Trophoblast cell (in vitro differentiated cells and primary cell): ENCODE measurements at regions not wholly inside any gene's neighbourhood (a gene's known extent, or its start where the extent isn't known, plus 50 kb on each side); places are given as distances from the start of the nearest gene placed in this dataset.

Experiments used
- DNase-seq, 2 donors: peaks; one replicate each; pipeline ENCODE4 v3.0.0-alpha.2; 2016
- H2AFZ ChIP-seq: 2 replicates; pipeline ENCODE4 v1.6.1; 2013; ENCODE audit warnings: low read length, moderate library complexity, mild to moderate bottlenecking; ENCODE audit not compliant: insufficient read depth, poor library complexity
- H2AK5ac ChIP-seq: 2 replicates; pipeline ENCODE4 v1.6.1; 2013; ENCODE audit warnings: mild to moderate bottlenecking, low read length
- H2BK120ac ChIP-seq: 2 replicates; pipeline ENCODE4 v1.6.1; 2013; ENCODE audit warnings: low read length, mild to moderate bottlenecking, moderate library complexity; ENCODE audit not compliant: insufficient read depth, poor library complexity
- H2BK12ac ChIP-seq: 2 replicates; pipeline ENCODE4 v1.6.1; 2013; ENCODE audit warnings: mild to moderate bottlenecking, low read length, moderate library complexity
- H2BK5ac ChIP-seq: 2 replicates; pipeline ENCODE4 v1.6.1; 2013; ENCODE audit warnings: low read length, low read depth, moderate library complexity, mild to moderate bottlenecking; ENCODE audit not compliant: poor library complexity
- H3K14ac ChIP-seq: 2 replicates; pipeline ENCODE4 v1.6.1; 2013; ENCODE audit warnings: mild to moderate bottlenecking, low read length
- H3K18ac ChIP-seq: 2 replicates; pipeline ENCODE4 v1.6.1; 2013; ENCODE audit warnings: mild to moderate bottlenecking, low read length
- H3K23ac ChIP-seq: 2 replicates; pipeline ENCODE4 v1.6.1; 2013; ENCODE audit warnings: low read length
- H3K27ac ChIP-seq: 2 replicates; pipeline ENCODE4 v1.5.1; 2013; ENCODE audit warnings: low read depth, mild to moderate bottlenecking, inconsistent platforms, low read length, moderate library complexity
- H3K27me3 ChIP-seq: 2 replicates; pipeline ENCODE4 v1.6.1; 2013; ENCODE audit warnings: inconsistent platforms, mild to moderate bottlenecking, low read length, moderate library complexity; ENCODE audit not compliant: insufficient read depth
- H3K36me3 ChIP-seq, 2 experiments: 1 replicate in 1 of 2; 2 replicates in 1 of 2; pipeline ENCODE4 v1.6.1; 2013; ENCODE audit warnings: low read length in 2 of 2, mild to moderate bottlenecking in 2 of 2, moderate library complexity in 1 of 2; ENCODE audit not compliant: insufficient read depth in 2 of 2, control insufficient read depth in 1 of 2
- H3K4ac ChIP-seq: 2 replicates; pipeline ENCODE4 v1.6.1; 2013; ENCODE audit warnings: low read depth, mild to moderate bottlenecking, low read length, moderate library complexity
- H3K4me1 ChIP-seq, 2 experiments: 1 replicate in 1 of 2; 2 replicates in 1 of 2; pipeline ENCODE4 v1.6.1; 2013; ENCODE audit warnings: low read length in 2 of 2, mild to moderate bottlenecking in 2 of 2, moderate library complexity in 1 of 2; ENCODE audit not compliant: insufficient read depth in 2 of 2, control insufficient read depth in 1 of 2
- H3K4me2 ChIP-seq: 2 replicates; pipeline ENCODE4 v1.6.1; 2013; ENCODE audit warnings: inconsistent platforms, mild to moderate bottlenecking, low read length, moderate library complexity
- H3K4me3 ChIP-seq: 2 replicates; pipeline ENCODE4 v1.5.1; 2013; ENCODE audit warnings: mild to moderate bottlenecking, low read depth, low read length, inconsistent platforms
- H3K79me1 ChIP-seq: one replicate; pipeline ENCODE4 v1.6.1; 2013; ENCODE audit warnings: low read length
- H3K79me2 ChIP-seq: 2 replicates; pipeline ENCODE4 v1.6.1; 2013; ENCODE audit warnings: low read length, mild to moderate bottlenecking; ENCODE audit not compliant: control insufficient read depth, insufficient read depth, poor library complexity
- H3K9ac ChIP-seq: 2 replicates; pipeline ENCODE4 v1.6.1; 2013; ENCODE audit warnings: mild to moderate bottlenecking, low read length
- H3K9me3 ChIP-seq: 2 replicates; pipeline ENCODE4 v1.6.1; 2013; ENCODE audit warnings: low read depth, mild to moderate bottlenecking, control low read depth, inconsistent platforms, low read length; ENCODE audit not compliant: insufficient read depth
- H4K12ac ChIP-seq: 2 replicates; pipeline ENCODE4 v1.6.1; 2013; ENCODE audit warnings: low read depth, mild to moderate bottlenecking, low read length, moderate library complexity
- H4K8ac ChIP-seq: 2 replicates; pipeline ENCODE4 v1.6.1; 2013; ENCODE audit warnings: low read depth, mild to moderate bottlenecking, low read length, moderate library complexity
- H4K91ac ChIP-seq: one replicate; pipeline ENCODE4 v1.6.1; 2013; ENCODE audit warnings: low read depth, mild to moderate bottlenecking, low read length, moderate library complexity
- WGBS: extraction: QIAGEN DNeasy Blood & Tissue Kit; methylation state at CpG from one replicate; pipeline ENCODE4 v1.1.7; 2013; ENCODE audit warnings: missing lambda C conversion rate; ENCODE audit not compliant: insufficient read length, insufficient coverage; ENCODE audit errors: extremely low coverage; 5-methylcytosine and 5-hydroxymethylcytosine counted together

GRCh38 chr7:10034843-10035556 lies 938.7 kb upstream of the PHF14 start:
- Histone ChIP-seq H2BK5ac (no peak overlapping the region), H3K4ac (no peak overlapping the region), H3K18ac (no peak overlapping the region), H2AFZ (no peak overlapping the region), H3K79me2 (no peaks in the 10 kb centered on the region), H2BK120ac (no peak overlapping the region), H3K79me1 (no peaks in the 10 kb centered on the region), H3K9me3 (no peaks in the 10 kb centered on the region), H3K4me3 (no peak overlapping the region), H2BK12ac (no peak overlapping the region), H3K14ac (no peak overlapping the region), H3K4me2 (no peak overlapping the region), H3K23ac (no peak overlapping the region), H3K4me1 (no peaks in the 10 kb centered on the region), H3K36me3 (no peaks in the 10 kb centered on the region), H2AK5ac (no peak overlapping the region), H4K12ac (no peak overlapping the region), H3K27ac (no peak overlapping the region), H3K27me3 (no peaks in the 10 kb centered on the region), H3K9ac (no peak overlapping the region), H4K91ac (no peak overlapping the region), H4K8ac (no peak overlapping the region)
- no peak for DNase-seq
- no CpG with 5 or more reads among the region's 5 CpGs for WGBS

- H3K4me1 ChIP-seq = no peaks in the 10 kb centered on the region
- H2AFZ ChIP-seq = no peak overlapping the region
- no peaks in the 10 kb centered on the region for H3K27me3 ChIP-seq
- no peak overlapping the region for H4K12ac ChIP-seq
- no CpG with 5 or more reads among the region's 2 CpGs for WGBS
- no peak for DNase-seq
- no peak overlapping the region for H3K14ac ChIP-seq
- no peak overlapping the region for H4K91ac ChIP-seq
- H3K4ac ChIP-seq = no peak overlapping the region
- H2AK5ac ChIP-seq = no peak overlapping the region
- H3K27ac ChIP-seq = no peak overlapping the region
- H3K23ac ChIP-seq = no peak overlapping the region
- no peaks in the 10 kb centered on the region for H3K79me1 ChIP-seq
- no peak overlapping the region for H2BK12ac ChIP-seq
- H2BK5ac ChIP-seq = no peak overlapping the region
- no peaks in the 10 kb centered on the region for H3K9me3 ChIP-seq
- no peaks in the 10 kb centered on the region for H3K36me3 ChIP-seq
- H3K4me2 ChIP-seq = no peak overlapping the region
- H3K79me2 ChIP-seq = no peaks in the 10 kb centered on the region
- no peak overlapping the region for H3K4me3 ChIP-seq
- no peak overlapping the region for H3K9ac ChIP-seq
- no peak overlapping the region for H2BK120ac ChIP-seq
- no peak overlapping the region for H3K18ac ChIP-seq
- no peak overlapping the region for H4K8ac ChIP-seq
These were observed 937.0 kb upstream of the PHF14 start for GRCh38 chr7:10036693-10037092.

DNA sequence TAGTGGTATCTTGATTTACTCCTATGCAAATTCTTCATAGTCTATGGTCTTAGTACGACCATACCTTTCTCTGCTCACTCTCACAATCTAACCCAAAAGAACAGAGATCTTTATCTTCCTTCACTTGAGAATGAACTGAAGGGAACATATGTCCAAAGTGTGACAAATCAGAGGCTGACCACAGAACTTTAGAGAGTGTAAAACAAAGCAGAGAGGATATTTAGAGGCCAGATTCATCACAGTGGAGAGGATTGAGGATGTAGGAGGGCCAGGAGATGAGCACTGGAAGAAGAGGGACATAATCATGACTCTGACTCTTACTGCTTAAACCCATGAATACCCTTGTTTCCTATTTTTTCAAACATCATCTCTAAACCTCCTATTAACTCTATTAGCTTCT lies 935.3 kb upstream of the PHF14 start:
- WGBS = no CpG with 5 or more reads among the region's 1 CpG
- no peak overlapping the region for H3K4me3 ChIP-seq
- DNase-seq = no peak

GRCh38 chr7:10040674-10041073 lies 933.0 kb upstream of the PHF14 start:
- H2BK120ac ChIP-seq = no peak overlapping the region
- H3K4me3 ChIP-seq = no peak overlapping the region
- no peak overlapping the region for H4K8ac ChIP-seq
- H3K4ac ChIP-seq = no peak overlapping the region
- no peaks in the 10 kb centered on the region for H3K27me3 ChIP-seq
- H3K4me1 ChIP-seq = no peaks in the 10 kb centered on the region
- no peak overlapping the region for H3K27ac ChIP-seq
- H4K12ac ChIP-seq = no peak overlapping the region
- no peaks in the 10 kb centered on the region for H3K36me3 ChIP-seq
- no peak overlapping the region for H3K4me2 ChIP-seq
- no peak overlapping the region for H3K23ac ChIP-seq
- H4K91ac ChIP-seq = no peak overlapping the region
- no CpG with 5 or more reads among the region's 3 CpGs for WGBS
- no peak overlapping the region for H3K18ac ChIP-seq
- H2AK5ac ChIP-seq = no peak overlapping the region
- no peak overlapping the region for H2BK12ac ChIP-seq
- H3K9ac ChIP-seq = no peak overlapping the region
- H3K9me3 ChIP-seq = no peaks in the 10 kb centered on the region
- no peak overlapping the region for H3K14ac ChIP-seq
- no peak overlapping the region for H2AFZ ChIP-seq
- H2BK5ac ChIP-seq = no peak overlapping the region
- no peaks in the 10 kb centered on the region for H3K79me1 ChIP-seq
- no peak for DNase-seq
- H3K79me2 ChIP-seq = no peaks in the 10 kb centered on the region

More for the DNA sequence above, 935.3 kb upstream of the PHF14 start:
- Histone ChIP-seq H3K14ac (no peak overlapping the region), H3K9me3 (no peaks in the 10 kb centered on the region), H4K91ac (no peak overlapping the region), H3K4ac (no peak overlapping the region), H2BK5ac (no peak overlapping the region), H3K4me1 (no peaks in the 10 kb centered on the region), H4K12ac (no peak overlapping the region), H2BK120ac (no peak overlapping the region), H3K36me3 (no peaks in the 10 kb centered on the region), H3K9ac (no peak overlapping the region), H2BK12ac (no peak overlapping the region), H3K27me3 (no peaks in the 10 kb centered on the region), H2AFZ (no peak overlapping the region), H3K79me1 (no peaks in the 10 kb centered on the region), H3K27ac (no peak overlapping the region), H3K4me2 (no peak overlapping the region), H4K8ac (no peak overlapping the region), H3K18ac (no peak overlapping the region), H3K23ac (no peak overlapping the region), H2AK5ac (no peak overlapping the region), H3K79me2 (no peaks in the 10 kb centered on the region)
